ENCODE measurements at regions not wholly inside any gene's neighbourhood (a gene's known extent, or its start where the extent isn't known, plus 50 kb on each side); places are given as distances from the start of the nearest gene placed in this dataset.
"Not testable (repeated sequence)": the region's sequence is repeated elsewhere in the genome, so short reads cannot be mapped to it uniquely, and the experiment has no call there.

- peak; percentile 1 for DNase-seq
These were observed 999.2 kb downstream of the PCDH17 start for GRCh38 chr13:58630794-58631193.

DNA sequence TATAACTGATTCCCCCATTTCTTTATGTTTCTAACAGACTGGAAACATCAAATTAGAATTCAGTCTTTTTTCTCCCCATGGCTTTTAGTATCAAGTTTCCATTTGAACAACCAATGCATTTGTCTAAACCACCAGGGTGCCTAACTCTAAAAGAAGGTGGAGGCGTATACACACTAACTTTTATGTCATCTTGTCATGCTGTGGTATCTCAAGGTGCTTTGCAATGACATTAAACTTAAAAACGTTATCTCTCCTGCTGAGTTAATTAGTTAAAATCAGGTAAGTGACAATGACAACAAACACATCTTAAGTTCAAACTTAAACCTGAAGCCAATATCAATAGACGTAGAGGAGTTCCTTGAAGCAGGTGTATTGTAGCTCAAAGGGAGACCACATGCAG, 1001.7 kb downstream of the PCDH17 start:
- DNase-seq: no peak

DNA sequence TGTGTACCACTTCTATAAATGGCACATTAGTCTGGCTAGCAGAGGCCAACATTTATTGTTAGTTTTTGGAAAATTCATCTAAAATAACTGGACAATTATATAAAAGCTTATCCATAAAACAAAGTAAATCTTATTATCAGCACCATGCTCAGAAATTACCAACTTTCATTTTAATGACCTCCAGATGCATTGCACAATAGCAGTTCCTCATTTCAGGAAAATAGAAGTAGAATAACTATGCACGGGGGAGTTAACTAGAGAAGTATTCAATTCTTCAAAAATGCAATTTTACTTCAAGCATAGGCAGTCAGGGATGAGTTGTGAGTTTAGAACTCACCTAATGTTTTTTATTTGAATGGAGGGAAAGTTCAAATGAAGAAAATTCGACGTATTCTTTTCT, 1023.5 kb downstream of the PCDH17 start:
- DNase-seq: no peak

GRCh38 chr13:58660826-58661225, 1029.3 kb downstream of the PCDH17 start:
- no peak for DNase-seq

GRCh38 chr13:58666331-58666730, 1034.8 kb downstream of the PCDH17 start:
- DNase-seq: no peak

DNA sequence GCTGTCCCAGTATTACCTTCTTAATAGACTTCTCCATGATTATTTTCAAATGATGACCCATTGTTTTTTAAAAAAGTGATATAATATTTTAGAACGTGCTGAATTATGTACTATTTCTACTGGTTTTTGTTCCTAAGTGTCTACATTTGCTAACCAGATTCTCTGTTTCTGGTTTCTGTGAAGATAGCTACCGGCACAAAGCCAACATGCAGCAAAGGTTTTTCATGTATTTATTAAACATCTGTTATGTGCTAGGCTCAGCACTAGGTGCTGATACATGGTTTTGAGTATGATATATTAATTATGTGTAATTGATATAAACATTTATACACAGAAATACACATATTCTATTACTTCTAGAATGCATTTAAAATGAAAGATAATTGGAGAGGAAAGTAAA, 1035.6 kb downstream of the PCDH17 start:
- DNase-seq: no peak

DNA sequence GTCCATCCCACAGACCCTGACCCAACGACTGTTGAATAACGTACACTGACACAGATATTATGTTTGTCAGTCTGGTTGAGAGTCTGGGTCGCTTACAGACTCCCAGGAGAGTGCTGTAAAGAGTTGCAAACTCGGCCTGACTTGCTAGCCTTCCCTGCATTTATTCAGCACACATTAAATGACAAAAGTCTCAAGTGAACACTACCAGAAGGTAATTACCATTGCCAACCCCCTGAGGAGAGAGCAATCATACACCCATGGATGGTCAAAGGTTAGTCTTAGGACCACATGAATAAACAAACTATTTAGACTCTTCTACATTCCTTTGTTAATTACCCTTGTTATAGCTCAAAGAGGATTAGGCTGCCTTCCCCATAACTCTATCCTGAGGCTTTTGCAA, 1048.6 kb downstream of the PCDH17 start:
- no peak for DNase-seq

DNA sequence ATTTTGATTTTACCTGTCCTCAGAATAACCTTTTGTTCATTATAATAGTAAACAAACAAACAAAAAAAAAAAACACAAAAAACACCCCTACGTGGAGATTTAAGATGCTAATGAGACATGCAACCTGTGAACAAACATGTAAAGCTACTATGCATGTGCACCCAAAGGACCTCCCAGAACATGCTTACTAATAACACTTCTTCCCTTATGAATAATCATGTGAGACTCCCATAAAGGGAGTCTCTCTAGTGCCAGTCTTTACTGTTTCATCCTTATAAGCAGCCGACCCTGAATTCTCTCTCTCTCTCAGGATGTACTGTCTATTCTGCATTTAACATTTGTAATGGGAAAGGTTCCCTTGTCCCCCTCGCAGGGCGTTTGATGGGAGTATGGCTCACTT, 1051.1 kb downstream of the PCDH17 start:
- DNase-seq: no peak

- no peak for DNase-seq
These were observed 1055.6 kb downstream of the PCDH17 start for GRCh38 chr13:58687148-58687547.

- DNase-seq: no peak
These were observed 1067.0 kb downstream of the PCDH17 start for GRCh38 chr13:58698531-58698930.

- no peak for DNase-seq
These were observed 1073.4 kb downstream of the PCDH17 start for GRCh38 chr13:58704953-58705352.

GRCh38 chr13:58706421-58706820, 1074.9 kb downstream of the PCDH17 start:
- no peak for DNase-seq

DNA sequence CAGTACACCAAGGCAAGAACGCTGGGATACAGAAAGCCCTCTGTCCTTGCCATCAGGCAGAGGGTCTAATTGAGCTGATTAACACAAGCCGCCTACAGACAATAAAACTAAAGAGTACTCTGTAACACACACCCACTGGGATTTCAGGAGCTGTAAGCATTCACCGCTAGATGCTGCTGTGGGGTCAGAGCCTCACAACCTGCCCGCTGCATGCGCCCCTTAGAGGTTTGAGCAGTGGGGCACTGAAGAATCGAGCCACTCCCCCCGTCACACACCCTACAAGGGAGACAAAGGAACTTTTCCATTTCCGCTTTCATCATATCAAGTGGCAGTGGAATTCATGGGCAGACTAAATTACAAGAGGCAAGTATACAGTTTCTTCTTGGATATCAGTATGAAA, 1080.6 kb downstream of the PCDH17 start:
- DNase-seq: no peak

DNA sequence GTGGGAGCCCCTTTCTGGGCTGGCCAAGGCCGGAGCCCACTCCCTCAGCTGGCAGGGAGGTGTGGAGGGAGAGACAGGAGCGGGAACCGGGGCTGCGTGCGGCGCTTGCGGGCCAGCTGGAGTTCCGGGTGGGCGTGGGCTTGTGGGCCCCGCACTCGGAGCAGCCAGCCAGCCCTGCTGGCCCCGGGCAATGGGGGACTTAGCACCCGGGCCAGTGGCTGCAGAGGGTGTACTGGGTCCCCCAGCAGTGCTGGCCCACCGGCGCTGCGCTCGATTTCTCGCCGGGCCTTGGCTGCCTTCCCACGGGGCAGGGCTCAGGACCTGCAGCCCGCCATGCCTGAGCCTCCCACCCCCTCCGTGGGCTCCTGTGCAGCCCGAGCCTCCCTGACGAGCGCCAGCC, 1082.5 kb downstream of the PCDH17 start:
- not testable (repeated sequence) for DNase-seq

DNA sequence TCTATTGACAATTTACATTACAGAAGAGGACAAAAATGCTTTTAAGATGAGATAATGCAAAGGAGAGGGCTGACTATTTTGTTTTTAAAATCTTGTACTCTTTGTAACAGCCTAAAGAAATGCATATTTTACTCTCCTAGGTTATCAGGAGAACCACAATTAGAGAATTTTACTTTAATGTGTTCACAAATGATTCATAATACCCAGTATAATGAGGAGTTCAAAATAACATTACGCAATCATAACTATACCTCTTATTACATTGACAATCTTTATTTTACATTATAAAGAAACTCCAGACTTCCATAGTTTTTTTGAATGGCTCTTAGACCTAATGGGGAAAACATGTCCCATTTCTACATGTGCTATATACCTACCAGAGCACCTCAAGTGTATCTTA, 1089.7 kb downstream of the PCDH17 start:
- DNase-seq: no peak

DNA sequence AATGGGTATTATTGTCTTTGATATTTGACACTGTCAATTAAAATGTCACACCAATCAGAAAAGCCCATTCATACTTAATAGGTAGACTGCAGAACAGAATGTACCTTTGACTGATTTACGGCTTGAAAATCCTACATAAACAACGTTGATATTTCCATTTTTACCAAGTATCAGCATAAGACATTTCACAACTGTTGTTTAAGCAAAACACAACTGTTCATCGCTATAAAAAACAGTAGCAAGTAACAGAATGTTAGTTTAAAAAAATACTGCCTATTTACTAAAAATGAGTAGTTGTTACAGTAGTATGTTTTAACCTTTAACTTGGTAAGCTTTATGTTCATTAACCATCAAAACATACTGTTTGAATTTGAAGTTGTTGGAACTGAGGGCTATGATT, 1096.6 kb downstream of the PCDH17 start:
- DNase-seq: no peak

DNA sequence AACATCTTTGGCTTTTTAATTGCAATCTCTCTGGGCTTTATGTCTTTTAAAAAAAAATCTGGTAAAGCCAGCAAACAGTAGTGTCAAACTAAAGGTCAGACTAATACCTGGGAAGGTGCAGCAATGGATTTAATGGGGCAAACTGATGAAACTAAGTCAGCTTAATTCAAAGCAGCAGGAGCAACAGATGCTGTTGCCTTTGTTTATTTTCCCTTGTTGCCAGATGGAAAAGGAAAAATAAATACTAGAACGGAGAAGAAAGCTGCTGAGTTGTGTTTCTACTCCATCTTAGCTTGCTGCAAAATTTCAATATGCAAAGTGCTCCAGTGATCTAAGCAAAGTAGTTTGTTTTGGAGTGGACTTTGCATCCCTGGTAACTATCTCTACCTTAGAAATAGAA, 1097.8 kb downstream of the PCDH17 start:
- DNase-seq: no peak

- DNase-seq: no peak
These were observed 1113.1 kb downstream of the PCDH17 start for GRCh38 chr13:58744686-58745085.

DNA sequence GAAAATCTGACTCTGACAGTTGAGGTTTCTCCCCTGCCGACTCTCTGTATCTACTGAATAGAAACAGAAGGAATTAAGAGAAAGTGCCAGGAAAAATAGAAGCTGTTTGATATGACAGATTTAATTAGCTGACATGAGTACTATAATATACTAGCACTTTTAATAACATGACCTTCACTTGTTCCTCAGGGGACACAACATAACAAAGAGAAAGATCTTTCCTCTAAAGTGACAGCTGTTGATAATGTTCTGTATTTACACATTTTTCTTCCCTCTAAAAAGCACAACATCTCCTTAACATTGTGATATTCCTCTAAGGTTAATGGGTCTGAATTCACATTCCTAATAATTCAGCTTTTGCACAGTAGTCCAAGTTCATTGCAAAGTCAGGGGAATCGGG, 1136.0 kb downstream of the PCDH17 start:
- no peak for DNase-seq

GRCh38 chr13:58773280-58773859, 1141.8 kb downstream of the PCDH17 start:
- DNase-seq: no peak

DNA sequence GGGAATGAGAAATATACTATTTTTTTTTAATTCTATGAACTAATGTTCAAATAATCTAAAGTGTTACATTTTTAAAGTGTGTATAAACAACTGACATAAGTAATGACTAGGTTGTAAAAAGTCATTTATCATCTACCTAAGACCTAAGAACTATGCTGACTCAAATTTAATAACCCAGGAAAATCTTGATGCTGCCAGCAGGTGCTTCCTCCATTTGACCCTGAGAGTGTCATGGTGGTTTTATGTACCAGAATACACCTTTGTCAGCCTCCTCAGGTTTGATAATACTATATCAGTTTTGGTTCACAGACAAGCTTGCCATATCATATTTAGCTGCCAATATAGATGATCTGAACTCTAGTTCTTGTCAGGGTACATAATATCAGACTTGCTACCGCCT, 1151.2 kb downstream of the PCDH17 start:
- DNase-seq: no peak

GRCh38 chr13:58792854-58793253, 1161.3 kb downstream of the PCDH17 start:
- no peak for DNase-seq

DNA sequence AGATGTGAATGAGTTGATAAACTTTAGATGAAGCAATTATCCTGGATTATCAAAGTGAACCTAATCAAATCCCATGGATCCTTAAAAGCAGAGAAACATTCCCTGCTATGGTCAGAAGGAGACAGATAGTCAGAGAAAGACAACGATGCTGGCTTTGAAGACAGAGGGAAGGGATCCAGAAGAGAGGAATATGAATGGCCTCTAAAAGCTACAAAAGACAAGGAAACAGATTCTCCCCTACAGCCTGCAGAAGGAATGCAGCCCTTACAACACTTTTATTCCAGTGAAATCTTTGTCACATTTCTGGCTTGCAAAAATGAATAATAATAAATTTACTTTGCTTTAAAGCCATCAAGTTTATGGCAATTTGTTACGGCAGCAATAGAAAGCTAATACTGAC, 1164.2 kb downstream of the PCDH17 start:
- no peak for DNase-seq

DNA sequence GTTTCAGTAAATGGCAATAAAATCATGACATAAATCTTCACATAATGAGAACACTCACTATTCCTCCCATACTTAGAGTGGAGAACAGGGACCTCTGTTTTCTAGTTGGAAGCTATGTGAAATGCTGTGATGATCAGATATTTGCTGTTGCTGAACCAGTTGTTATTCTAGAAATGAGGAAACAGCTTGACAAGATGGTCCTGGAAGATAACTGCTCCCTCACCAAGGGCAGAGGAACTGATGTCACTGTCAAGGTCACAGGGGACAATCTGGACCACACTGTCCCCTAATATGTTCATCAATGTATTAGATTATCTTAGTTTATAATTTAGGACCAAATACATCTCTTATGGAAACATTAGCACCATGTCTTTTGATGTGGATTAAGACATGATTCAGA, 1173.3 kb downstream of the PCDH17 start:
- DNase-seq: no peak

GRCh38 chr13:58806401-58806800, 1174.9 kb downstream of the PCDH17 start:
- no peak for DNase-seq

GRCh38 chr13:58823701-58824100, 1192.2 kb downstream of the PCDH17 start:
- DNase-seq: no peak
